ENCODE measurements at regions not wholly inside any gene's neighbourhood (a gene's known extent, or its start where the extent isn't known, plus 50 kb on each side); places are given as distances from the start of the nearest gene placed in this dataset.

DNA sequence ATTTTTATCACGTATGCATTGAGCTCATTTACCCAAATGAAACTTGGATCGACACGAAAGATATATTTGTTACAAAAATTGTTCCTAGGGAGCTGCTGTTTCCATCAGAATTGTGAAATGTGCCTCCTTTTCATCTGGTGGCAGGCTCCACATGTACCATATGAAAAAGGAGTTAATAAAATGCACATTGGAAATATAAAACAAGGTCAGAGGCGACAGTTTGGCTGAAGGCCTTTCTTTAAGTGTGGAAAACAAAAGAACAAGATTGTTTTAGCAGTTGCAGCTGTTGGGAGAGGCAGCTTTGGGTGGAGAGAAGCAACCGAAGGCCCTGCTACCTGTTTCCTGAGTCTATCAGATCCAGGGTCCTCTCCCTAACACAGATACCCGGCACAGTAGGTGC is 334.5 kb upstream of the NT5E start:
- POLR2A ChIA-PET, result no interaction called here
- no peak for DNase-seq (ENCODE audit: low spot score)

DNA sequence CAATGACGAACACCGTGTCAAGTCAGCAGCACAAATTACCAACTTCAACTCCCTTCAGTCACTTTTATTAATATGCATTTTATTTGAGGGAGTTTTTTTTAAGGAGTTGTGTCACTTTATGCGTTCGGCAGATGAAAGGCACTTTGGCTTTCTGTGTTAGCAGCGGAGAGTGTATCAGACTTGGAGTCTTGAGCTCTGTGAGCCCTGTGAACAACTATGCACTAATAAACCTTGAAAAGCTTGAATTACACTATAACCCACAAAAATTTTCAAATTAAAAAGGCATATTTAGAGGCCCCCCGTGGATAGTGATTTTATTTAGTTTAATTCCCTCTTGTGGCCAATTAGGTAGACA is 335.3 kb upstream of the NT5E start:
- Mint-ChIP-seq H3K4me1 (peaks cover 39% of the 10 kb centered on the region), H3K9me3 (no peaks in the 10 kb centered on the region), H3K4me3 (no peak overlapping the region), H3K36me3 (no peaks in the 10 kb centered on the region), H3K27ac (no peak overlapping the region), H3K27me3 (ENCODE audit: low read depth) (no peaks in the 10 kb centered on the region)
- TF ChIP-seq MXD4 (CRISPR knock-in tag; IDR thresholded peaks at IDR 0.05; ENCODE audit: borderline replicate concordance) (no peak), SP1 (CRISPR knock-in tag; conservative IDR thresholded peaks at IDR 0.05) (no peak), ATF1 (CRISPR knock-in tag; IDR thresholded peaks at IDR 0.05) (no peak), TCF7 (CRISPR knock-in tag; IDR thresholded peaks at IDR 0.05; ENCODE audit: low read depth) (no peak), FOXJ3 (CRISPR knock-in tag; IDR thresholded peaks at IDR 0.05; ENCODE audit: borderline replicate concordance) (no peak), ZNF263 (CRISPR knock-in tag; IDR thresholded peaks at IDR 0.05; ENCODE audit: low read depth) (no peak), NR3C1 (CRISPR knock-in tag; conservative IDR thresholded peaks at IDR 0.05; ENCODE audit: low read depth) (no peak), ETV6 (CRISPR knock-in tag; IDR thresholded peaks at IDR 0.05) (no peak), ZNF138 (CRISPR knock-in tag; conservative IDR thresholded peaks at IDR 0.05) (no peak), NR2C2 (CRISPR knock-in tag; IDR thresholded peaks at IDR 0.05) (no peak), KAT7 (CRISPR knock-in tag; IDR thresholded peaks at IDR 0.05; ENCODE audit: borderline replicate concordance) (no peak), IRF2 (CRISPR knock-in tag; IDR thresholded peaks at IDR 0.05; ENCODE audit: borderline replicate concordance, low read depth) (no peak), HMGA2 (CRISPR knock-in tag; IDR thresholded peaks at IDR 0.05) (no peak)
- TF ChIP-seq, protein P1, sequence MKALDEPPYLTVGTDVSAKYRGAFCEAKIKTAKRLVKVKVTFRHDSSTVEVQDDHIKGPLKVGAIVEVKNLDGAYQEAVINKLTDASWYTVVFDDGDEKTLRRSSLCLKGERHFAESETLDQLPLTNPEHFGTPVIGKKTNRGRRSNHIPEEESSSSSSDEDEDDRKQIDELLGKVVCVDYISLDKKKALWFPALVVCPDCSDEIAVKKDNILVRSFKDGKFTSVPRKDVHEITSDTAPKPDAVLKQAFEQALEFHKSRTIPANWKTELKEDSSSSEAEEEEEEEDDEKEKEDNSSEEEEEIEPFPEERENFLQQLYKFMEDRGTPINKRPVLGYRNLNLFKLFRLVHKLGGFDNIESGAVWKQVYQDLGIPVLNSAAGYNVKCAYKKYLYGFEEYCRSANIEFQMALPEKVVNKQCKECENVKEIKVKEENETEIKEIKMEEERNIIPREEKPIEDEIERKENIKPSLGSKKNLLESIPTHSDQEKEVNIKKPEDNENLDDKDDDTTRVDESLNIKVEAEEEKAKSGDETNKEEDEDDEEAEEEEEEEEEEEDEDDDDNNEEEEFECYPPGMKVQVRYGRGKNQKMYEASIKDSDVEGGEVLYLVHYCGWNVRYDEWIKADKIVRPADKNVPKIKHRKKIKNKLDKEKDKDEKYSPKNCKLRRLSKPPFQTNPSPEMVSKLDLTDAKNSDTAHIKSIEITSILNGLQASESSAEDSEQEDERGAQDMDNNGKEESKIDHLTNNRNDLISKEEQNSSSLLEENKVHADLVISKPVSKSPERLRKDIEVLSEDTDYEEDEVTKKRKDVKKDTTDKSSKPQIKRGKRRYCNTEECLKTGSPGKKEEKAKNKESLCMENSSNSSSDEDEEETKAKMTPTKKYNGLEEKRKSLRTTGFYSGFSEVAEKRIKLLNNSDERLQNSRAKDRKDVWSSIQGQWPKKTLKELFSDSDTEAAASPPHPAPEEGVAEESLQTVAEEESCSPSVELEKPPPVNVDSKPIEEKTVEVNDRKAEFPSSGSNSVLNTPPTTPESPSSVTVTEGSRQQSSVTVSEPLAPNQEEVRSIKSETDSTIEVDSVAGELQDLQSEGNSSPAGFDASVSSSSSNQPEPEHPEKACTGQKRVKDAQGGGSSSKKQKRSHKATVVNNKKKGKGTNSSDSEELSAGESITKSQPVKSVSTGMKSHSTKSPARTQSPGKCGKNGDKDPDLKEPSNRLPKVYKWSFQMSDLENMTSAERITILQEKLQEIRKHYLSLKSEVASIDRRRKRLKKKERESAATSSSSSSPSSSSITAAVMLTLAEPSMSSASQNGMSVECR (CRISPR knock-in tag; IDR thresholded peaks at IDR 0.05; ENCODE audit: borderline replicate concordance), result no peak
- TF ChIP-seq, protein P2, sequence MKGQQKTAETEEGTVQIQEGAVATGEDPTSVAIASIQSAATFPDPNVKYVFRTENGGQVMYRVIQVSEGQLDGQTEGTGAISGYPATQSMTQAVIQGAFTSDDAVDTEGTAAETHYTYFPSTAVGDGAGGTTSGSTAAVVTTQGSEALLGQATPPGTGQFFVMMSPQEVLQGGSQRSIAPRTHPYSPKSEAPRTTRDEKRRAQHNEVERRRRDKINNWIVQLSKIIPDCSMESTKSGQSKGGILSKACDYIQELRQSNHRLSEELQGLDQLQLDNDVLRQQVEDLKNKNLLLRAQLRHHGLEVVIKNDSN (CRISPR knock-in tag; IDR thresholded peaks at IDR 0.05), result no peak
- TF ChIP-seq, protein P3, sequence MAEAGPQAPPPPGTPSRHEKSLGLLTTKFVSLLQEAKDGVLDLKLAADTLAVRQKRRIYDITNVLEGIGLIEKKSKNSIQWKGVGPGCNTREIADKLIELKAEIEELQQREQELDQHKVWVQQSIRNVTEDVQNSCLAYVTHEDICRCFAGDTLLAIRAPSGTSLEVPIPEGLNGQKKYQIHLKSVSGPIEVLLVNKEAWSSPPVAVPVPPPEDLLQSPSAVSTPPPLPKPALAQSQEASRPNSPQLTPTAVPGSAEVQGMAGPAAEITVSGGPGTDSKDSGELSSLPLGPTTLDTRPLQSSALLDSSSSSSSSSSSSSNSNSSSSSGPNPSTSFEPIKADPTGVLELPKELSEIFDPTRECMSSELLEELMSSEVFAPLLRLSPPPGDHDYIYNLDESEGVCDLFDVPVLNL (CRISPR knock-in tag; IDR thresholded peaks at IDR 0.05; ENCODE audit: borderline replicate concordance, low read depth), result no peak
- TF ChIP-seq, protein P4, sequence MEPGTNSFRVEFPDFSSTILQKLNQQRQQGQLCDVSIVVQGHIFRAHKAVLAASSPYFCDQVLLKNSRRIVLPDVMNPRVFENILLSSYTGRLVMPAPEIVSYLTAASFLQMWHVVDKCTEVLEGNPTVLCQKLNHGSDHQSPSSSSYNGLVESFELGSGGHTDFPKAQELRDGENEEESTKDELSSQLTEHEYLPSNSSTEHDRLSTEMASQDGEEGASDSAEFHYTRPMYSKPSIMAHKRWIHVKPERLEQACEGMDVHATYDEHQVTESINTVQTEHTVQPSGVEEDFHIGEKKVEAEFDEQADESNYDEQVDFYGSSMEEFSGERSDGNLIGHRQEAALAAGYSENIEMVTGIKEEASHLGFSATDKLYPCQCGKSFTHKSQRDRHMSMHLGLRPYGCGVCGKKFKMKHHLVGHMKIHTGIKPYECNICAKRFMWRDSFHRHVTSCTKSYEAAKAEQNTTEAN (CRISPR knock-in tag; IDR thresholded peaks at IDR 0.05), result no peak
- TF ChIP-seq, protein P5, sequence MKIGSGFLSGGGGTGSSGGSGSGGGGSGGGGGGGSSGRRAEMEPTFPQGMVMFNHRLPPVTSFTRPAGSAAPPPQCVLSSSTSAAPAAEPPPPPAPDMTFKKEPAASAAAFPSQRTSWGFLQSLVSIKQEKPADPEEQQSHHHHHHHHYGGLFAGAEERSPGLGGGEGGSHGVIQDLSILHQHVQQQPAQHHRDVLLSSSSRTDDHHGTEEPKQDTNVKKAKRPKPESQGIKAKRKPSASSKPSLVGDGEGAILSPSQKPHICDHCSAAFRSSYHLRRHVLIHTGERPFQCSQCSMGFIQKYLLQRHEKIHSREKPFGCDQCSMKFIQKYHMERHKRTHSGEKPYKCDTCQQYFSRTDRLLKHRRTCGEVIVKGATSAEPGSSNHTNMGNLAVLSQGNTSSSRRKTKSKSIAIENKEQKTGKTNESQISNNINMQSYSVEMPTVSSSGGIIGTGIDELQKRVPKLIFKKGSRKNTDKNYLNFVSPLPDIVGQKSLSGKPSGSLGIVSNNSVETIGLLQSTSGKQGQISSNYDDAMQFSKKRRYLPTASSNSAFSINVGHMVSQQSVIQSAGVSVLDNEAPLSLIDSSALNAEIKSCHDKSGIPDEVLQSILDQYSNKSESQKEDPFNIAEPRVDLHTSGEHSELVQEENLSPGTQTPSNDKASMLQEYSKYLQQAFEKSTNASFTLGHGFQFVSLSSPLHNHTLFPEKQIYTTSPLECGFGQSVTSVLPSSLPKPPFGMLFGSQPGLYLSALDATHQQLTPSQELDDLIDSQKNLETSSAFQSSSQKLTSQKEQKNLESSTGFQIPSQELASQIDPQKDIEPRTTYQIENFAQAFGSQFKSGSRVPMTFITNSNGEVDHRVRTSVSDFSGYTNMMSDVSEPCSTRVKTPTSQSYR (CRISPR knock-in tag; IDR thresholded peaks at IDR 0.05), result no peak
- POLR2A ChIA-PET, result no interaction called here
- ATAC-seq, result no peak
- no peak for DNase-seq (ENCODE audit: low spot score)
- CTCF ChIA-PET, result interaction anchor here (1.0 kb wide), 1 partner anchor 207 kb away, joined by 3 read pairs; no protein-coding TSS in a partner anchor

More for the DNA sequence above, 334.5 kb upstream of the NT5E start:
- H3K36me3 Mint-ChIP-seq, result no peaks in the 10 kb centered on the region
- CTCF ChIA-PET, result interaction anchor here (1.0 kb wide), 1 partner anchor 207 kb away, joined by 3 read pairs; no protein-coding TSS in a partner anchor
- no peak overlapping the region for H3K27ac Mint-ChIP-seq
- no peak for ATAC-seq
- H3K27me3 Mint-ChIP-seq (ENCODE audit: low read depth), result no peaks in the 10 kb centered on the region
- no peaks in the 10 kb centered on the region for H3K9me3 Mint-ChIP-seq
- H3K4me3 Mint-ChIP-seq, result no peak overlapping the region
- TF ChIP-seq CREM (CRISPR knock-in tag; IDR thresholded peaks at IDR 0.05) (no peak), FOXK1 (CRISPR knock-in tag; IDR thresholded peaks at IDR 0.05) (no peak), SP1 (CRISPR knock-in tag; conservative IDR thresholded peaks at IDR 0.05) (no peak), ZNF396 (CRISPR knock-in tag; IDR thresholded peaks at IDR 0.05; ENCODE audit: borderline replicate concordance) (no peak), SMAD4 (CRISPR knock-in tag; IDR thresholded peaks at IDR 0.05) (no peak)
- TF ChIP-seq, protein P6, sequence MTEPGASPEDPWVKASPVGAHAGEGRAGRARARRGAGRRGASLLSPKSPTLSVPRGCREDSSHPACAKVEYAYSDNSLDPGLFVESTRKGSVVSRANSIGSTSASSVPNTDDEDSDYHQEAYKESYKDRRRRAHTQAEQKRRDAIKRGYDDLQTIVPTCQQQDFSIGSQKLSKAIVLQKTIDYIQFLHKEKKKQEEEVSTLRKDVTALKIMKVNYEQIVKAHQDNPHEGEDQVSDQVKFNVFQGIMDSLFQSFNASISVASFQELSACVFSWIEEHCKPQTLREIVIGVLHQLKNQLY (CRISPR knock-in tag; IDR thresholded peaks at IDR 0.05), result no peak
- TF ChIP-seq, protein P7, sequence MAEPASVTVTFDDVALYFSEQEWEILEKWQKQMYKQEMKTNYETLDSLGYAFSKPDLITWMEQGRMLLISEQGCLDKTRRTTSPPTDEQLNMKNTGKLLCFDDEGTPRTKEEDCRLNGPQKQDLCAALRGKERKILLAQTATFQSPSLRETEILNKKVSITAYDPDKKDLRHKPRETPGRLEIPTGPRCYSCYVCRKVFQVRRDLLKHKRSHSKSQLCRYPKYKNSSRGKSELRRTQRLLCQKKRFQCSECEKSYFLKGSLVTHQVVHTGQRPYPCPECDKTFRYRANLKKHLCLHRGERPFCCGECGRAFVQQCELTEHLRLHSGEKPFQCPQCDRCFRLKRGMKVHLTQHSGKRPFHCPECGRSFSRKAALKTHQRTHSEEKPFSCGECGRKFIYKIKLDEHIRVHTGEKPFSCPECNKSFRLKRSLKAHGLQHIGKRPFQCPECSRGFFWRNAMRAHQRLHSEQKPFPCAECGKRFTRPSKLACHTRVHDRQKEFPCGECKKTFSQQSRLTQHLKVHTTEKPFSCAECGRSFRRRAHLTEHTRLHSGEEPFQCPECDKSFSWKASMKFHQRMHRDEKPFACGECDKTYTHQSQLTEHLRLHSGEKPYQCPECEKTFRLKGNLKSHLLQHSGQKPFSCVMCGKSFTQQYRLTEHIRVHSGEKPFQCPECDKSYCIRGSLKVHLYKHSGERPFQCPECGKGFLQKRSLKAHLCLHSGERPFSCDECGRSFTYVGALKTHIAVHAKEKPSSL (CRISPR knock-in tag; conservative IDR thresholded peaks at IDR 0.05), result no peak
- peaks cover 37% of the 10 kb centered on the region for H3K4me1 Mint-ChIP-seq

Data from WTC11 (cell line).